Naive B cell (primary cell): ENCODE measurements at regions not wholly inside any gene's neighbourhood (a gene's known extent, or its start where the extent isn't known, plus 50 kb on each side); places are given as distances from the start of the nearest gene placed in this dataset.
A peak's percentile ranks its signal among the peaks of the same experiment; 100 is the strongest.

ENCODE experiments used
- ATAC-seq, 2 donors: fragments of 150-1000 bp; cut with Tn5 transposase; 2 replicates each; pipeline ENCODE4 v1.10.0; 2021; ENCODE audit warnings: low read depth in 2 of 2, mild to moderate bottlenecking in 2 of 2, moderate library complexity in 2 of 2
- DNase-seq: peaks from one replicate; pipeline ENCODE4 v3.0.0; 2022
- H3K27ac Mint-ChIP-seq, 6 donors: one replicate each; pipeline ENCODE4 v1.8.0; 2020 to 2022; ENCODE audit warnings: mild to moderate bottlenecking in 6 of 6, mixed read lengths in 6 of 6, moderate library complexity in 5 of 6, inconsistent platforms in 2 of 6
- H3K27me3 Mint-ChIP-seq, 3 donors: one replicate each; pipeline ENCODE4 v1.8.0; 2021 to 2022; ENCODE audit warnings: mixed read lengths in 3 of 3, mild to moderate bottlenecking in 1 of 3
- H3K36me3 Mint-ChIP-seq, 2 donors: one replicate each; pipeline ENCODE4 v1.8.0; 2020 to 2022; ENCODE audit warnings: mixed read lengths in 2 of 2, inconsistent platforms in 1 of 2, mild to moderate bottlenecking in 1 of 2
- H3K4me1 Mint-ChIP-seq, 3 donors: one replicate each; pipeline ENCODE4 v1.8.0; 2020 to 2022; ENCODE audit warnings: mixed read lengths in 3 of 3, inconsistent platforms in 1 of 3, mild to moderate bottlenecking in 1 of 3, moderate library complexity in 1 of 3
- H3K4me3 Mint-ChIP-seq, 8 donors: one replicate each; pipeline ENCODE4 v1.8.0; 2020 to 2022; ENCODE audit warnings: mild to moderate bottlenecking in 8 of 8, mixed read lengths in 8 of 8, moderate library complexity in 8 of 8, inconsistent platforms in 2 of 8
- H3K9me3 Mint-ChIP-seq, 7 donors: one replicate each; pipeline ENCODE4 v1.8.0; 2020 to 2022; ENCODE audit warnings: mixed read lengths in 7 of 7, mild to moderate bottlenecking in 5 of 7, inconsistent platforms in 2 of 7, moderate library complexity in 1 of 7

GRCh38 chr13:21825801-21826200, 154.9 kb downstream of the FGF9 start:
- H3K27ac Mint-ChIP-seq: no peak overlapping the region
- H3K27me3 Mint-ChIP-seq: peaks cover 9 to 20% (median 12%) of the 10 kb centered on the region in 3 donors
- no peak for DNase-seq
- H3K4me3 Mint-ChIP-seq: no peak overlapping the region
- H3K4me1 Mint-ChIP-seq: no peaks in the 10 kb centered on the region
- H3K9me3 Mint-ChIP-seq: peaks cover 0 to 4% (median 0%) of the 10 kb centered on the region in 7 donors
- no peak for ATAC-seq
- no peaks in the 10 kb centered on the region for H3K36me3 Mint-ChIP-seq

DNA sequence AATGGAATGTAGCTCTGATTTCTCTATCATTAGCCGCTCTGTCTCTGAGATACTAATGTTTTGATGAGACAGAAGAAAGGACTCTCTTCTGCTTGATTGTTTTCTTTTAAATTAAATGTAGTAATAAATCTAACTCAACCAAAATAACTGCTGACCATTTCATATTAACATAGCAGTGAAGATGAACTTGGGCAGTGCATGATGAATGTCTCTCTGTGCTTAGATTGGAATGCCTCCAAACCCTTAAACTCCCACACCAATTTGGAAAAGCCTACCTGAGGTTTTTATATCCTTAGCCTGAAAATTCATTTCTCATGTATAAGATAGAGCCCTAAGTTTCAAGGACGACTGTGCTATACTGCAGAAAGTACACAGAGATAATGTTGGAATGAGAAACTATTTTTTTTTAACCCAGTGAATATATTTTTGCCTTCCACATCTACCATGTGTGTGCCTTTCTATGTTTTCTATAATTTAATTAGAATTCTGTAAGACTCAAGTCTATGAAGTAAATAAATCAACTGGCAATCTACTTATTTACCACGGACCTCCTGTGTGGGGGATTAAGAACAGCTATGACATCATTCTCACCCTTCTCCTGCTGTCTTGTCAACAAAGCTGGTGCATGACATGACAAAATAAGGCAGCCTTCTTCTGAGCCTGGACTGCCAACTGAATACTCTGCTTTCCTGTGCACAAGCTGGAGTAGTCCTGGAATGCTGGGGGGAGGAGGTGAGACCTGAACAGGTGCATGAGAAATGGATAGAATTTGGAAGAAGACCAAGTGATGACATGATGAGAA, 155.5 kb downstream of the FGF9 start:
- H3K4me3 Mint-ChIP-seq: no peak overlapping the region
- H3K36me3 Mint-ChIP-seq: no peaks in the 10 kb centered on the region
- H3K4me1 Mint-ChIP-seq: no peaks in the 10 kb centered on the region
- H3K27ac Mint-ChIP-seq: no peak overlapping the region
- peaks cover 0 to 7% (median under 1%) of the 10 kb centered on the region in 7 donors for H3K9me3 Mint-ChIP-seq
- H3K27me3 Mint-ChIP-seq: peaks cover 7 to 18% (median 9%) of the 10 kb centered on the region in 3 donors
- no peak for DNase-seq
- ATAC-seq: no peak

DNA sequence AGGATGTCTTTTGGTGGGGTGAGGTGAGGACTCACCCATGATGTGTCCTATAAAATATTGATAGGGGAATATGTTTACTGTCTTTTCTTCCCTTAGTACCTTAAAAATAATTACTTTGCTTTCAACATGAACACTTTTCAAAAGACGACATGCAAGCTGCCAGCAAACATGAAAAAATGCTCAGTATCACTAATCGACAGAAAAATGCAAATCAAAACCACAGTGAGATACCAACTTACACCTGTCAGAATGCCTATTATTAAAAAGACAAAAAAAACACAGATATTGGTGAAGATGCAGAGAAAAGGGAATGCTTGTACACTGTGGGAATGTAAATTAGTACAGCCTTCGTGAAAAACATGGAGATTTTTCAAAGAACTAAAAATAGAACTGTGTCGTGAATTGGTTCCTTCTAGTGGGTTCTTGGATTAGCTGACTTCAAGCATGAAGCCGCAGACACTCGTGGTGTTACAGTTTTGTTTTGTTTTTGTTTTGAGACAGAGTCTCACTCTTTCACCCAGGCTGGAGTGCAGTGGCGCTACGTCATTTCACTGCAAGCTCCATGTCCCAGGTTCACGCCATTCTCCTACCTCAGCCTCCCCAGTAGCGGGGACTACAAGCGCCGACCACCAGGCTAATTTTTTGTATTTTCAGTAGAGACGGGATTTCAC, 160.9 kb downstream of the FGF9 start:
- Mint-ChIP-seq H3K27ac (no peak overlapping the region), H3K4me1 (no peaks in the 10 kb centered on the region), H3K4me3 (no peak overlapping the region), H3K9me3 (peaks cover 1 to 24% (median 9%) of the 10 kb centered on the region in 7 donors), H3K36me3 (no peaks in the 10 kb centered on the region), H3K27me3 (peaks cover 11 to 16% (median 15%) of the 10 kb centered on the region in 3 donors)
- DNase-seq (no peak), ATAC-seq (no peak)

GRCh38 chr13:21833921-21834320, 163.0 kb downstream of the FGF9 start:
- peaks cover 6 to 18% (median 15%) of the 10 kb centered on the region in 3 donors for H3K27me3 Mint-ChIP-seq
- H3K27ac Mint-ChIP-seq: no peak overlapping the region
- H3K36me3 Mint-ChIP-seq: no peaks in the 10 kb centered on the region

DNA sequence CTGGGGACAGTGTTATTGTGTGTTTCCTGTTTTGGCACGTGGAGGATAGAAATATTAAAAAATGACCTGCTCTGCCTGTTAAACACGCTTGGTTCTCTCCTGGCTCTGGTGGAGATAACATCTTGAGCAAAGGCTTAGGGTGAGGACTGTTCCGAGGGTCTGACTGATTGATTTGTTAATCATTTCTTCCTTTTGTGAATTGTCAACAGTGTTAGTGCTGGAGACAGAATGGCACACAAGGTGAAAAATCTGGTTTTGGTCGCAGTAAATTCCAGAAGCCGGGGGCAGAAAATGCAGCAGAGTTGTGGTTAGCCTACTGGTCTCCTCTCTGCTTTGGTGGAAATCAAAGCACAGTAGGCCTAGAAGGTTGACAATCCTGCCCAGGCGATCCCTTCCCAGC, 163.6 kb downstream of the FGF9 start:
- no peaks in the 10 kb centered on the region for H3K36me3 Mint-ChIP-seq
- no peak for ATAC-seq
- DNase-seq: no peak
- no peak overlapping the region for H3K4me3 Mint-ChIP-seq
- peak overlapping the region in 1 of 6 donors; percentile 31 for H3K27ac Mint-ChIP-seq
- H3K9me3 Mint-ChIP-seq: peaks cover 1 to 24% (median 9%) of the 10 kb centered on the region in 7 donors
- H3K4me1 Mint-ChIP-seq: no peaks in the 10 kb centered on the region
- peaks cover 4 to 22% (median 10%) of the 10 kb centered on the region in 3 donors for H3K27me3 Mint-ChIP-seq

More at GRCh38 chr13:21833921-21834320, 163.0 kb downstream of the FGF9 start:
- ATAC-seq (no peak), DNase-seq (no peak)
- Mint-ChIP-seq H3K9me3 (peaks cover 1 to 24% (median 9%) of the 10 kb centered on the region in 7 donors), H3K4me3 (no peak overlapping the region), H3K4me1 (no peaks in the 10 kb centered on the region)

- peak overlapping the region in 1 of 8 donors; percentile 69 for H3K4me3 Mint-ChIP-seq
- no peaks in the 10 kb centered on the region for H3K4me1 Mint-ChIP-seq
- H3K9me3 Mint-ChIP-seq: peaks cover 1 to 14% (median 5%) of the 10 kb centered on the region in 7 donors
- DNase-seq (no peak), ATAC-seq (no peak)
- peaks cover 0 to 27% (median 18%) of the 10 kb centered on the region in 3 donors for H3K27me3 Mint-ChIP-seq
- H3K36me3 Mint-ChIP-seq: no peaks in the 10 kb centered on the region
- peak overlapping the region in 1 of 6 donors; percentile 24 for H3K27ac Mint-ChIP-seq
Measured at GRCh38 chr13:21837288-21837687, 166.4 kb downstream of the FGF9 start.

DNA sequence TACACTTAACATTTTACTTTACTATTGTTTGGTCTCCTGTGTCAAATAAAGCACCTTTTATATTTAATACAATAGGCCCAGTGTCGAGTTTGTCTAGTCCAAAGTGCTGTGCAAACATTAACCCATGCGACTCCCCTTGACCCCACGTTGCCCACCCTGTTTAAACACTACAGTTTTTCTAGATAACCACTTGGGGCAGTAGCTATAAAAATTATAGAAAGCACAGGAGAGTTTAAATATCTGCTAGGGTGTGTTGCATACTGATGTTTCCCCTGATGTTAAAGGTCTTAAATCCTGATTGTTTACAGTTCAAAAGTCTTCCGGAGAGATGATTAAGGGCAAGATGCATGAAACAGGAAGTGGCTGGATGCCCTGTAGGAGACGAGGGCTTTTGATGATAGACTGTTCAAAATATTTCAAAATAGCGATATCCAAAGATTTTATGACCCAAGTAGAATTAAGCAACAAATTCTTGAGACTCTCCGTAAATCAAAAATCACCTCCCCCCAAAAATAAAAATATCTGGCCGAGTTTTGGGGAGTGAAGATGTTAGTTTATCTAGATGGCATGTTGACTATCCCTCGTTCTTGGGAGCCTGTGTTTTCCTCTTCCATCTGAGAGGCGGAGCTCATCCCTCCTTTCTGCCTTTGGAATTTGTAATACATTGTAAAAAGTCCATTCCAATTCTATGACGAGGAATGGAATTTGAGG, 167.1 kb downstream of the FGF9 start:
- H3K36me3 Mint-ChIP-seq: no peaks in the 10 kb centered on the region
- H3K4me3 Mint-ChIP-seq: no peak overlapping the region
- ATAC-seq: no peak
- no peaks in the 10 kb centered on the region for H3K4me1 Mint-ChIP-seq
- H3K9me3 Mint-ChIP-seq: peaks cover 0 to 7% (median 2%) of the 10 kb centered on the region in 7 donors
- no peak for DNase-seq
- peaks cover 0 to 27% (median 20%) of the 10 kb centered on the region in 3 donors for H3K27me3 Mint-ChIP-seq
- H3K27ac Mint-ChIP-seq: no peak overlapping the region

GRCh38 chr13:21846605-21847004, 175.7 kb downstream of the FGF9 start:
- Mint-ChIP-seq H3K4me3 (no peak overlapping the region), H3K4me1 (peaks cover 0 to 7% (median 5%) of the 10 kb centered on the region in 3 donors), H3K36me3 (no peaks in the 10 kb centered on the region), H3K27ac (no peak overlapping the region), H3K9me3 (no peaks in the 10 kb centered on the region), H3K27me3 (peaks cover 6 to 30% (median 9%) of the 10 kb centered on the region in 3 donors)
- no peak for DNase-seq
- no peak for ATAC-seq

DNA sequence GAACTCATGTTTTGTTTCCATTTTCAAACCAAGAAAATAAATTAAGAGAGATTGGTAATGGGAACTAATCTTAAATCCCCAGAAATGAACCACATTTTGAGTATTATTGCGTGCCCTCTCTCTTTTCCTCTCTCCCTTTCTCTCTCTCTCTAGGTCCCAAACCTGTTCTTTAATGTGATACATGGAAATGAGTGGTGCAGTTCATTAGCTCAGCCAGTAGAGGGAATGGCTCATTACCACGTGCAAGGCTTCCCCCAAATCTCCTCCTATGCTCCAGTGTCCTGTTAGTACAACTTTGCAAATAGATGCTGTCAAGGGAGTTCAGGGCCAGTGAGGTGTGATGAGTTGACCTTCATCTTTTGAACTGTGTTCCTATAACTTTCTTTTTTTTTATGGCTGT, 178.4 kb downstream of the FGF9 start:
- DNase-seq (peak; percentile 30), ATAC-seq (peak; percentile 40 to 74)
- H3K27me3 Mint-ChIP-seq: peaks cover 6 to 21% (median 9%) of the 10 kb centered on the region in 3 donors
- no peak overlapping the region for H3K4me3 Mint-ChIP-seq
- peak overlapping the region in 1 of 6 donors; percentile 30 for H3K27ac Mint-ChIP-seq
- H3K4me1 Mint-ChIP-seq: peaks cover 0 to 7% (median 5%) of the 10 kb centered on the region in 3 donors
- H3K36me3 Mint-ChIP-seq: no peaks in the 10 kb centered on the region
- no peaks in the 10 kb centered on the region for H3K9me3 Mint-ChIP-seq

DNA sequence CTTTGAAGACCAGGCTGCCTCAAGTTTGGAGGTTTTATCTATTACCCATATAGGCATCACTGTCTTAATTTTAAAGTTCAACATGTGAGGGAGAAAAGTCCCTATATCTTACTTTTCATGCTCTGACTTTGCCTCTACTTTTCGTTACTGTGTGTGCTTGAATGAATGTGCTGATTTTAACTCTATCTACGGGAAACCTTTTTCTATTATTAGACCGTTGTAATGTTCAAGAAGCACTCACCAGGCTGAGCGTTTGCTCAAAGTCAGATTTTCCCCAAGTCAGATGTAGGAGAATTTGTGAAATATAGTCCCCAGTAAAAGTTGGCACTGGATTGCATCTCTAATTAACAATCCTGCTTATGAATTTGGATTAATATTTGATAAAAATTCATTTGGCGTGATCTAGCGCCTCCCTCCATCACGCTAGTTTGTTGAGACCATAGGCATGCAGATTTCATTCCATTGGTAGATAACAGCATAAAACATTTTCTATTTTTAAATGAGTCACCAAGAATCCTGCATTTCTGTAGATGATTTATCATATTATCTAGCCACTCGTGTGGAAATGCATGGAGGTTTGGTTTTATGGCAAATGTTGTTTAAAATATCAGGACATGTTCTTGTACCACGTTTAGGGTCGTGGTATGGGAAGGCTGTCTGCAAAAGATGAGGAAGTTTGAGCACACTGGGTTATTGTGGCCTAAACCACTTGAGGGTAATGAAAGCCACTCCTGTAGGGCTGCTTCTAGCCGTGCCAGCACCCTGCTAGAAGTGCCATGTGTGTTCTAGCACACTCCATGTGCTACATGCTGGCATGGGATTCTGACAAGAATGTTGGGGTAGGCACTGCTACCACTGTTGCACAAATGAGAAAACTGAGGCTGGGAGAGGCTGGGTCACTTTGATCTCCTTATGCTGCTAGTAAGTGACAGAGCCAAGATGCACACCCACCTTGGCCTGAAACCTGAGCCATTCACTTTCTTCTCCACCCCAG, 179.4 kb downstream of the FGF9 start:
- ATAC-seq (no peak), DNase-seq (no peak)
- Mint-ChIP-seq H3K4me1 (peaks cover 0 to 7% (median 5%) of the 10 kb centered on the region in 3 donors), H3K36me3 (no peaks in the 10 kb centered on the region), H3K4me3 (no peak overlapping the region), H3K9me3 (no peaks in the 10 kb centered on the region), H3K27ac (no peak overlapping the region), H3K27me3 (peaks cover 6 to 21% (median 9%) of the 10 kb centered on the region in 3 donors)

DNA sequence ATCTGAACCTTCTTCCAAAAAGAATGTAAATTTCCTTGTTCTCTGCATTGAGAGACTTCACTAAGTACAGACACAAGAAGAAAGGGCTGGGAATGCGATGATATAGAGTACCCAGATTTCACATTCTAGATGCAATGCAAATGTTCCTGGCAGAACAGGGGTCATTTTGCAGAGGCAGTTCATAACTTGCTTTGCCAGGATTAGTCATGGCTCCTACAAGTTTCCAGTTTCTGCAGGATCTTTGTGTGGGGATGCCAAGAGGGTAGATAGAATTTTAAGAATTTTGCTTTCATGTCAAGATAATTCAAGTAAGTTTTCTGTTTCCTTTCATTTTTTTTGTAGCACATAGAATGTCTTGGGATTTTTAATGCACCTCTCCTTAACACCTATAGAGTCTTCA, 181.2 kb downstream of the FGF9 start:
- Mint-ChIP-seq H3K4me3 (peak overlapping the region in 1 of 8 donors; percentile 32), H3K9me3 (no peaks in the 10 kb centered on the region), H3K36me3 (no peaks in the 10 kb centered on the region), H3K27ac (no peak overlapping the region), H3K27me3 (peaks cover 3 to 17% (median 5%) of the 10 kb centered on the region in 3 donors), H3K4me1 (peaks cover 0 to 7% (median 5%) of the 10 kb centered on the region in 3 donors)
- DNase-seq (no peak), ATAC-seq (no peak)

GRCh38 chr13:21853779-21854178, 182.9 kb downstream of the FGF9 start:
- H3K4me1 Mint-ChIP-seq: peaks cover 0 to 7% (median 5%) of the 10 kb centered on the region in 3 donors
- DNase-seq: no peak
- H3K27ac Mint-ChIP-seq: no peak overlapping the region
- peaks cover 0 to 6% (median 5%) of the 10 kb centered on the region in 3 donors for H3K27me3 Mint-ChIP-seq
- peaks cover 0 to 2% (median 0%) of the 10 kb centered on the region in 7 donors for H3K9me3 Mint-ChIP-seq
- no peak for ATAC-seq
- H3K4me3 Mint-ChIP-seq: no peak overlapping the region
- H3K36me3 Mint-ChIP-seq: no peaks in the 10 kb centered on the region
